SK-N-SH treated with all-trans-retinoic acid at 6 μM for 48 hours (cell line): ENCODE measurements at regions not wholly inside any gene's neighbourhood (a gene's known extent, or its start where the extent isn't known, plus 50 kb on each side); places are given as distances from the start of the nearest gene placed in this dataset.

Experiments used
- ARNTL ChIP-seq: fragments of 450-650 bp; formaldehyde crosslinking; IDR thresholded peaks from 2 replicates; pipeline ENCODE4 v1.5.0; 2020; ENCODE audit warnings: low read depth, mild to moderate bottlenecking, moderate library complexity, borderline replicate concordance
- CREB5 ChIP-seq: fragments of 250-450 bp; sonication (Bioruptor Pico); IDR thresholded peaks from 2 replicates; pipeline ENCODE4 v1.5.1; 2020; ENCODE audit warnings: low read depth, mild to moderate bottlenecking, moderate library complexity
- CSDC2 ChIP-seq: fragments of 250-450 bp; sonication (Bioruptor Pico); IDR thresholded peaks from 2 replicates; pipeline ENCODE4 v1.5.0; 2020; ENCODE audit warnings: mild to moderate bottlenecking, moderate library complexity
- OSR1 ChIP-seq: fragments of 250-450 bp; sonication (Bioruptor Pico); IDR thresholded peaks from 2 replicates; pipeline ENCODE4 v1.8.0; 2022; ENCODE audit warnings: moderate library complexity, mild to moderate bottlenecking, inconsistent platforms
- PPARA ChIP-seq: fragments of 250-450 bp; sonication (Bioruptor Pico); IDR thresholded peaks from 2 replicates; pipeline ENCODE4 v1.5.0; 2020; ENCODE audit warnings: mild to moderate bottlenecking, borderline replicate concordance
- RARB ChIP-seq: fragments of 250-450 bp; sonication (Bioruptor Pico); IDR thresholded peaks from 2 replicates; pipeline ENCODE4 v1.8.0; 2021; ENCODE audit warnings: mild to moderate bottlenecking, moderate library complexity
- SNAI2 ChIP-seq: fragments of 250-450 bp; sonication (Bioruptor Pico); IDR thresholded peaks from 2 replicates; pipeline ENCODE4 v1.5.0; 2020; ENCODE audit warnings: mild to moderate bottlenecking, moderate library complexity
- TSHZ2 ChIP-seq: fragments of 250-450 bp; sonication (Bioruptor Pico); IDR thresholded peaks from 2 replicates; pipeline ENCODE4 v1.5.0; 2020; ENCODE audit warnings: mild to moderate bottlenecking, moderate library complexity
- ZFP30 ChIP-seq: fragments of 450-650 bp; formaldehyde crosslinking; IDR thresholded peaks from 2 replicates; pipeline ENCODE4 v1.5.0; 2022; ENCODE audit warnings: mild to moderate bottlenecking, moderate library complexity
- ZNF565 ChIP-seq: fragments of 450-650 bp; formaldehyde crosslinking; conservative IDR thresholded peaks from 2 replicates; pipeline ENCODE4 v1.5.0; 2020; ENCODE audit warnings: low read depth, mild to moderate bottlenecking, moderate library complexity
- TF ChIP-seq, protein P1 (sequence below): fragments of 250-450 bp; sonication (Bioruptor Pico); IDR thresholded peaks from 2 replicates; pipeline ENCODE4 v1.5.1; 2021; ENCODE audit warnings: mild to moderate bottlenecking, moderate library complexity
- TF ChIP-seq, protein P2 (sequence below): fragments of 250-450 bp; sonication (Bioruptor Pico); IDR thresholded peaks from 2 replicates; pipeline ENCODE4 v1.8.0; 2020; ENCODE audit warnings: mild to moderate bottlenecking, moderate library complexity, borderline replicate concordance

DNA sequence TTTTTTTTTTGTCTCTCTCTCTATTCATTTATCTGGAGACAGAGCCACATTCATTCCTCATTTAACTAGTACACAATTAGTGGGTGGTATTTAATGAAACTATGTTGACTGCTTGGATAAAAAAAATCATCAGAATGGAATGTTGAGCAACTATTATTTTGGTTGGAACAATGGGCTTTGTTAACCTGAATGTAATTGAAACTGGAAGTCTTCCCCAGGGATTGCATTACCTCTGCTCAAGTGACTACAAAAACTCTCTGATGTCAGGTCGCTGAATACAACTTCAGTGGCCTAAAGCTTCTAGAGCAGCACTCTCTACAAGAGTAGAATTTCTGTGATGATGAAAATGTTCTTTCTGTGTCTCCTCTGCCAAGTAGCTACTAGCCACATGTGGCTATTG lies 295.8 kb downstream of the DEPDC1B start:
- no peak for TF ChIP-seq ZNF565 (CRISPR knock-in tag)
- TF ChIP-seq PPARA = no peak
- TF ChIP-seq RARB = no peak
- TF ChIP-seq OSR1 (CRISPR knock-in tag) = no peak
- no peak for TF ChIP-seq SNAI2 (CRISPR knock-in tag)
- TF ChIP-seq CREB5 (CRISPR knock-in tag) = no peak
- no peak for TF ChIP-seq CSDC2 (CRISPR knock-in tag)
- no peak for TF ChIP-seq TSHZ2 (CRISPR knock-in tag)
- TF ChIP-seq ZFP30 (CRISPR knock-in tag) = no peak
- TF ChIP-seq, protein P1, sequence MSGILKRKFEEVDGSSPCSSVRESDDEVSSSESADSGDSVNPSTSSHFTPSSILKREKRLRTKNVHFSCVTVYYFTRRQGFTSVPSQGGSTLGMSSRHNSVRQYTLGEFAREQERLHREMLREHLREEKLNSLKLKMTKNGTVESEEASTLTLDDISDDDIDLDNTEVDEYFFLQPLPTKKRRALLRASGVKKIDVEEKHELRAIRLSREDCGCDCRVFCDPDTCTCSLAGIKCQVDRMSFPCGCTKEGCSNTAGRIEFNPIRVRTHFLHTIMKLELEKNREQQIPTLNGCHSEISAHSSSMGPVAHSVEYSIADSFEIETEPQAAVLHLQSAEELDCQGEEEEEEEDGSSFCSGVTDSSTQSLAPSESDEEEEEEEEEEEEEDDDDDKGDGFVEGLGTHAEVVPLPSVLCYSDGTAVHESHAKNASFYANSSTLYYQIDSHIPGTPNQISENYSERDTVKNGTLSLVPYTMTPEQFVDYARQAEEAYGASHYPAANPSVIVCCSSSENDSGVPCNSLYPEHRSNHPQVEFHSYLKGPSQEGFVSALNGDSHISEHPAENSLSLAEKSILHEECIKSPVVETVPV = no peak
- TF ChIP-seq, protein P2, sequence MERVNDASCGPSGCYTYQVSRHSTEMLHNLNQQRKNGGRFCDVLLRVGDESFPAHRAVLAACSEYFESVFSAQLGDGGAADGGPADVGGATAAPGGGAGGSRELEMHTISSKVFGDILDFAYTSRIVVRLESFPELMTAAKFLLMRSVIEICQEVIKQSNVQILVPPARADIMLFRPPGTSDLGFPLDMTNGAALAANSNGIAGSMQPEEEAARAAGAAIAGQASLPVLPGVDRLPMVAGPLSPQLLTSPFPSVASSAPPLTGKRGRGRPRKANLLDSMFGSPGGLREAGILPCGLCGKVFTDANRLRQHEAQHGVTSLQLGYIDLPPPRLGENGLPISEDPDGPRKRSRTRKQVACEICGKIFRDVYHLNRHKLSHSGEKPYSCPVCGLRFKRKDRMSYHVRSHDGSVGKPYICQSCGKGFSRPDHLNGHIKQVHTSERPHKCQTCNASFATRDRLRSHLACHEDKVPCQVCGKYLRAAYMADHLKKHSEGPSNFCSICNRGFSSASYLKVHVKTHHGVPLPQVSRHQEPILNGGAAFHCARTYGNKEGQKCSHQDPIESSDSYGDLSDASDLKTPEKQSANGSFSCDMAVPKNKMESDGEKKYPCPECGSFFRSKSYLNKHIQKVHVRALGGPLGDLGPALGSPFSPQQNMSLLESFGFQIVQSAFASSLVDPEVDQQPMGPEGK = no peak
- no peak for TF ChIP-seq ARNTL
